ENCODE measurements at regions not wholly inside any gene's neighbourhood (a gene's known extent, or its start where the extent isn't known, plus 50 kb on each side); places are given as distances from the start of the nearest gene placed in this dataset.

- TF ChIP-seq POLR2A (IDR thresholded peaks at IDR 0.05): no peak
- TF ChIP-seq CTCF (IDR thresholded peaks at IDR 0.05): no peak
- TF ChIP-seq EP300 (IDR thresholded peaks at IDR 0.05): no peak
These were observed 482.3 kb downstream of the TRAM1L1 start for GRCh38 chr4:116603096-116603495.

Data from tibial nerve (tissue), 4 donors.